HepG2 (cell line): ENCODE measurements at regions not wholly inside any gene's neighbourhood (a gene's known extent, or its start where the extent isn't known, plus 50 kb on each side); places are given as distances from the start of the nearest gene placed in this dataset.

Experiments used
- ATAC-seq: fragments of 200-7000 bp; cut with Tn5 transposase; 3 replicates; pipeline ENCODE4 v1.9.1; 2020; ENCODE audit warnings: mild to moderate bottlenecking, moderate library complexity
- BruUV-seq: library from RNA; stranded (reverse); fragments of 400-500 nt; replicated peaks from 2 replicates; lab custom pipeline; 2021; lab: Mats Ljungman, UMichigan
- CTCF ChIA-PET: fragments of 300-600 bp; formaldehyde crosslinking; extraction: SDS; loops from one replicate; lab custom pipeline; 2021; ENCODE audit warnings: low total read pairs, inconsistent platforms, low intra/inter-chr PET ratio; lab: Yijun Ruan, JAX
- POLR2A ChIA-PET: fragments of 350-600 bp; sonication (Branson Sonifier 250); formaldehyde crosslinking; loops from one replicate; lab custom pipeline; 2020; ENCODE audit warnings: antibody characterized with exemption, inconsistent platforms; lab: Yijun Ruan, JAX
- DNase-seq: peaks from one replicate; pipeline ENCODE4 v3.0.0-alpha.2; 2015; ENCODE audit warnings: low spot score
- FAIRE-seq: peaks from 3 replicates; lab custom pipeline; 2011; peaks lifted over from hg19 to GRCh38; lab: Jason Lieb, UNC
- H2AFZ ChIP-seq: one replicate; pipeline ENCODE4 v1.6.1; 2011; ENCODE audit warnings: low read length, inconsistent platforms
- H3K27ac ChIP-seq: fragments of 300-600 bp; 3 replicates; pipeline ENCODE4 v1.8.0; 2011; ENCODE audit warnings: mixed run types, mild to moderate bottlenecking, mixed read lengths, low read length, inconsistent platforms; ENCODE audit not compliant: insufficient read depth; ENCODE audit errors: extremely low read length
- H3K27me3 ChIP-seq, 2 experiments: fragments of 200-600 bp in 1 of 2; 2 replicates in 1 of 2; 3 replicates in 1 of 2; pipeline versions ENCODE4 v1.6.0 to v1.8.0; 2011; ENCODE audit warnings: low read length in 2 of 2, mild to moderate bottlenecking in 2 of 2, moderate library complexity in 2 of 2, inconsistent platforms in 1 of 2; ENCODE audit not compliant: insufficient read depth in 2 of 2, control insufficient read depth in 1 of 2
- H3K36me3 ChIP-seq, 2 experiments: fragments of 200-600 bp in 1 of 2; replicated peaks in 1 of 2; 2 replicates in 1 of 2; 3 replicates in 1 of 2; pipeline versions ENCODE4 v1.5.1 to v1.8.0; 2011; ENCODE audit warnings: low read length in 2 of 2, inconsistent platforms in 1 of 2; ENCODE audit not compliant: insufficient read depth in 2 of 2, control insufficient read depth in 1 of 2
- H3K4me1 ChIP-seq: 2 replicates; pipeline ENCODE4 v1.5.1; 2012; ENCODE audit warnings: low read length, inconsistent platforms; ENCODE audit not compliant: insufficient read depth
- H3K4me2 ChIP-seq: 2 replicates; pipeline ENCODE4 v1.6.0; 2011; ENCODE audit warnings: low read depth, low read length, inconsistent platforms
- H3K4me3 ChIP-seq, 3 experiments: fragments of 200-600 bp in 1 of 3; sonication (generic), shearing (Covaris generic) in 1 of 3; replicated peaks in 1 of 3; 2 replicates each; pipeline ENCODE4 v1.5.1; 2011 to 2016; ENCODE audit warnings: low read length in 3 of 3, inconsistent platforms in 2 of 3, low read depth in 2 of 3, mild to moderate bottlenecking in 2 of 3, control low read depth in 1 of 3, mixed read lengths in 1 of 3; ENCODE audit not compliant: insufficient read depth in 1 of 3
- H3K79me2 ChIP-seq: one replicate; pipeline ENCODE4 v1.6.1; 2011; ENCODE audit warnings: low read length, inconsistent platforms; ENCODE audit not compliant: insufficient read depth
- H3K9ac ChIP-seq: 2 replicates; pipeline ENCODE4 v1.6.0; 2011; ENCODE audit warnings: mild to moderate bottlenecking, low read depth, low read length, inconsistent platforms; ENCODE audit not compliant: insufficient read depth
- H3K9me3 ChIP-seq: 2 replicates; pipeline ENCODE4 v1.5.1; 2012; ENCODE audit warnings: mild to moderate bottlenecking, low read length
- H4K20me1 ChIP-seq: 2 replicates; pipeline ENCODE4 v1.6.0; 2011; ENCODE audit warnings: inconsistent platforms, mild to moderate bottlenecking, low read length, moderate library complexity; ENCODE audit not compliant: insufficient read depth
- CSRNP1 ChIP-seq: sonication (generic); formaldehyde crosslinking; IDR thresholded peaks from 2 replicates; pipeline ENCODE4 v1.8.1; 2023; ENCODE audit warnings: mild to moderate bottlenecking, missing genetic modification reagents
- CSRNP2 ChIP-seq: sonication (generic); formaldehyde crosslinking; conservative IDR thresholded peaks from 2 replicates; pipeline ENCODE4 v1.8.0; 2022; ENCODE audit warnings: low read depth, missing genetic modification reagents
- HNRNPLL ChIP-seq: fragments of 200-400 bp; formaldehyde crosslinking; IDR thresholded peaks from 2 replicates; pipeline ENCODE4 v1.6.1; 2017; ENCODE audit warnings: mild to moderate bottlenecking, low read depth, low read length; ENCODE audit not compliant: poor library complexity, severe bottlenecking
- MAFF ChIP-seq: IDR thresholded peaks from 2 replicates; pipeline ENCODE4 v1.6.1; 2011; ENCODE audit warnings: low read depth, low read length, improper control_type of control experiment
- MAFK ChIP-seq, 2 experiments: IDR thresholded peaks in 1 of 2; conservative IDR thresholded peaks in 1 of 2; 2 replicates each; pipeline ENCODE4 v1.6.1; 2011; ENCODE audit warnings: improper control_type of control experiment in 2 of 2, low read length in 2 of 2
- NCOA5 ChIP-seq: sonication (generic); formaldehyde crosslinking; IDR thresholded peaks from 2 replicates; pipeline ENCODE4 v1.4.0; 2020; ENCODE audit warnings: missing genetic modification reagents
- NFYB ChIP-seq: sonication (generic); formaldehyde crosslinking; IDR thresholded peaks from 2 replicates; pipeline ENCODE4 v1.4.0; 2020; ENCODE audit warnings: missing genetic modification reagents
- TEAD2 ChIP-seq: sonication (generic); formaldehyde crosslinking; IDR thresholded peaks from 2 replicates; pipeline ENCODE4 v1.9.0; 2021; ENCODE audit warnings: missing genetic modification reagents
- ZFP37 ChIP-seq: sonication (generic); formaldehyde crosslinking; IDR thresholded peaks from 2 replicates; pipeline ENCODE4 v1.4.0; 2020; ENCODE audit warnings: missing genetic modification reagents, borderline replicate concordance
- ZNF136 ChIP-seq: sonication (generic); formaldehyde crosslinking; IDR thresholded peaks from 2 replicates; pipeline ENCODE4 v1.8.1; 2022; ENCODE audit warnings: low read depth, mild to moderate bottlenecking, moderate library complexity, missing genetic modification reagents
- ZNF513 ChIP-seq: sonication (generic); formaldehyde crosslinking; conservative IDR thresholded peaks from 2 replicates; pipeline ENCODE4 v1.5.0; 2020; ENCODE audit warnings: missing genetic modification reagents
- ZNF629 ChIP-seq: sonication (generic); formaldehyde crosslinking; conservative IDR thresholded peaks from 2 replicates; pipeline ENCODE4 v1.5.0; 2020; ENCODE audit warnings: missing genetic modification reagents
- ZNF800 ChIP-seq: sonication (generic); formaldehyde crosslinking; IDR thresholded peaks from 2 replicates; pipeline ENCODE4 v1.4.0; 2020; ENCODE audit warnings: missing genetic modification reagents
- WGBS: methylation state at CpG from one replicate; pipeline ENCODE4 v1.1.6; 2017; ENCODE audit warnings: low lambda C conversion rate; 5-methylcytosine and 5-hydroxymethylcytosine counted together
- in situ Hi-C: cut with HindIII; loops from 2 replicates; pipeline ENCODE4 v1.10.0; 2017; ENCODE audit warnings: low pct_unique_long_range_greater_than_20kb; ENCODE audit not compliant: extremely low pct_ligation_motif_present
- intact Hi-C: fragments of 100-400 bp; cut with micrococcal nuclease; formaldehyde crosslinking; loops from one replicate; pipeline ENCODE4 v1.10.0; 2022; ENCODE audit not compliant: unreplicated experiment

GRCh38 chr18:67771271-67771670, 254.8 kb upstream of the DSEL start:
- H3K27ac ChIP-seq, result no peak overlapping the region
- CTCF ChIA-PET, result no interaction called here
- H3K9ac ChIP-seq, result no peak overlapping the region
- no peak for ATAC-seq
- BruUV-seq, result no TSS peak
- DNase-seq, result no peak
- H3K4me3 ChIP-seq, result no peak overlapping the region
- H3K79me2 ChIP-seq, result no peaks in the 10 kb centered on the region
- intact Hi-C loops (no loop called here), in situ Hi-C loops (no loop called here)
- TF ChIP-seq MAFK (conservative IDR thresholded peaks at IDR 0.05 in 1 of 2, IDR thresholded peaks at IDR 0.05 in 1 of 2; ENCODE audit: low read length in 2 of 2), result peak; percentile 87 to 96
- no peak for TF ChIP-seq ZNF800 (CRISPR knock-in tag)
- peak; percentile 91 for TF ChIP-seq MAFF
- no peaks in the 10 kb centered on the region for H3K4me1 ChIP-seq
- 2% methylated on average over 2 of the region's 2 CpGs for WGBS
- POLR2A ChIA-PET, result no interaction called here
- H3K4me2 ChIP-seq, result no peak overlapping the region
- no peaks in the 10 kb centered on the region for H3K27me3 ChIP-seq
- no peaks in the 10 kb centered on the region for H3K36me3 ChIP-seq
- no peaks in the 10 kb centered on the region for H4K20me1 ChIP-seq
- no peak for FAIRE-seq
- no peaks in the 10 kb centered on the region for H3K9me3 ChIP-seq
- H2AFZ ChIP-seq, result no peak overlapping the region

- intact Hi-C loops, result no loop called here
- FAIRE-seq, result no peak
- TF ChIP-seq ZNF629 (CRISPR knock-in tag) (no peak), TEAD2 (CRISPR knock-in tag) (no peak), NFYB (CRISPR knock-in tag) (no peak), ZNF513 (no peak), CSRNP2 (no peak), NCOA5 (CRISPR knock-in tag) (no peak), ZNF136 (CRISPR knock-in tag) (no peak), ZFP37 (CRISPR knock-in tag) (no peak), CSRNP1 (CRISPR knock-in tag) (no peak), HNRNPLL (no peak)
Measured at GRCh38 chr18:67770520-67770919, 254.0 kb upstream of the DSEL start.

More at GRCh38 chr18:67770520-67770919, 254.0 kb upstream of the DSEL start:
- H3K9me3 ChIP-seq, result no peaks in the 10 kb centered on the region
- H2AFZ ChIP-seq, result no peak overlapping the region
- no TSS peak for BruUV-seq
- ATAC-seq (no peak), DNase-seq (no peak)
- ChIA-PET POLR2A (no interaction called here), CTCF (no interaction called here)
- no peak overlapping the region for H3K27ac ChIP-seq
- H3K79me2 ChIP-seq, result no peaks in the 10 kb centered on the region
- H4K20me1 ChIP-seq, result no peaks in the 10 kb centered on the region
- no peaks in the 10 kb centered on the region for H3K4me1 ChIP-seq
- H3K4me3 ChIP-seq, result no peak overlapping the region
- WGBS, result 29% methylated on average over 5 of the region's 5 CpGs
- H3K27me3 ChIP-seq, result no peaks in the 10 kb centered on the region
- no peak overlapping the region for H3K9ac ChIP-seq
- H3K36me3 ChIP-seq, result no peaks in the 10 kb centered on the region
- H3K4me2 ChIP-seq, result no peak overlapping the region
- in situ Hi-C loops, result no loop called here
